H1 (cell line): ENCODE measurements at regions not wholly inside any gene's neighbourhood (a gene's known extent, or its start where the extent isn't known, plus 50 kb on each side); places are given as distances from the start of the nearest gene placed in this dataset.

Experiments
- CTCF ChIA-PET: fragments of 300-600 bp; sonication (Branson Sonifier 250); formaldehyde crosslinking; loops from one replicate; lab custom pipeline; 2021; ENCODE audit not compliant: partially characterized antibody; lab: Charles Lee
- POLR2A ChIA-PET: fragments of 300-600 bp; sonication (Branson Sonifier 250); formaldehyde crosslinking; loops from one replicate; lab custom pipeline; 2021; ENCODE audit warnings: inconsistent platforms; ENCODE audit not compliant: partially characterized antibody; lab: Charles Lee
- DNase-seq, 2 experiments: peaks; one replicate each; pipeline versions ENCODE4 v3.0.0 to v3.0.0-alpha.2; 2010 to 2022; ENCODE audit warnings: low spot score in 2 of 2, low read depth in 1 of 2, mixed read lengths in 1 of 2
- FAIRE-seq: peaks from 2 replicates; lab custom pipeline; 2011; peaks lifted over from hg19 to GRCh38; lab: Jason Lieb, UNC
- H2AFZ ChIP-seq: 2 replicates; pipeline ENCODE4 v1.8.1; 2012; ENCODE audit warnings: low read length, inconsistent platforms
- H2AK5ac ChIP-seq: 2 replicates; pipeline ENCODE4 v1.6.1; 2013; ENCODE audit warnings: low read depth, low read length
- H2BK120ac ChIP-seq: replicated peaks from 2 replicates; pipeline ENCODE3; 2013; ENCODE audit warnings: low read depth, low read length, inconsistent platforms
- H2BK12ac ChIP-seq: 2 replicates; pipeline ENCODE4 v1.6.1; 2013; ENCODE audit warnings: low read depth, low read length
- H2BK15ac ChIP-seq: 2 replicates; pipeline ENCODE4 v1.6.1; 2013; ENCODE audit warnings: low read length
- H2BK20ac ChIP-seq: 2 replicates; pipeline ENCODE4 v1.6.1; 2013; ENCODE audit warnings: low read length
- H2BK5ac ChIP-seq: 2 replicates; pipeline ENCODE4 v1.6.1; 2013; ENCODE audit warnings: low read depth, low read length
- H3K14ac ChIP-seq: 2 replicates; pipeline ENCODE4 v1.6.1; 2013; ENCODE audit warnings: inconsistent platforms; ENCODE audit not compliant: insufficient read length
- H3K18ac ChIP-seq: 2 replicates; pipeline ENCODE4 v1.6.1; 2013; ENCODE audit warnings: low read length; ENCODE audit errors: extremely low read depth
- H3K23ac ChIP-seq: 2 replicates; pipeline ENCODE4 v1.6.1; 2013; ENCODE audit warnings: inconsistent platforms; ENCODE audit not compliant: insufficient read length
- H3K23me2 ChIP-seq: 2 replicates; pipeline ENCODE4 v1.6.1; 2013; ENCODE audit warnings: low read depth, low read length
- H3K27ac ChIP-seq: 2 replicates; pipeline ENCODE4 v1.6.1; 2011; ENCODE audit warnings: low read depth, low read length, inconsistent platforms
- H3K27me3 ChIP-seq, 4 experiments: replicated peaks in 1 of 4; 1 replicate in 1 of 4; 2 replicates in 3 of 4; pipeline versions ENCODE4 v1.6.1 to v1.8.1; 2011 to 2013; ENCODE audit warnings: low read length in 3 of 4, mild to moderate bottlenecking in 3 of 4, inconsistent platforms in 2 of 4, mixed read lengths in 2 of 4, moderate library complexity in 1 of 4; ENCODE audit not compliant: control insufficient read depth in 3 of 4, insufficient read depth in 3 of 4; ENCODE audit errors: extremely low read depth in 1 of 4
- H3K36me3 ChIP-seq, 4 experiments: 2 replicates each; pipeline versions ENCODE4 v1.6.1 to v1.8.1; 2011 to 2013; ENCODE audit warnings: mild to moderate bottlenecking in 4 of 4, low read length in 3 of 4, moderate library complexity in 2 of 4, control low read depth in 1 of 4, inconsistent platforms in 1 of 4; ENCODE audit not compliant: insufficient read depth in 4 of 4, control insufficient read depth in 2 of 4
- H3K4ac ChIP-seq: replicated peaks from 2 replicates; pipeline ENCODE3; 2013; ENCODE audit warnings: low read length, low read depth, mixed read lengths, inconsistent platforms; ENCODE audit not compliant: insufficient read length
- H3K4me1 ChIP-seq, 4 experiments: replicated peaks in 1 of 4; 1 replicate in 1 of 4; 2 replicates in 3 of 4; pipeline versions ENCODE4 v1.6.1 to v1.8.1; 2011 to 2013; ENCODE audit warnings: low read length in 3 of 4, inconsistent platforms in 2 of 4, mixed read lengths in 1 of 4; ENCODE audit not compliant: insufficient read depth in 4 of 4, control insufficient read depth in 3 of 4
- H3K4me2 ChIP-seq, 2 experiments: 2 replicates each; pipeline versions ENCODE4 v1.6.1 to v1.8.1; 2011 to 2013; ENCODE audit warnings: low read depth in 2 of 2, low read length in 2 of 2, control low read depth in 1 of 2, inconsistent platforms in 1 of 2, mild to moderate bottlenecking in 1 of 2; ENCODE audit not compliant: insufficient read depth in 1 of 2
- H3K4me3 ChIP-seq, 4 experiments: fragments of 200-600, 300-600 bp in 1 of 4; sonication (generic), shearing (Covaris generic), sonication (Bioruptor Twin) in 1 of 4; 2 replicates each; pipeline versions ENCODE4 v1.5.1 to v1.8.1; 2011 to 2016; ENCODE audit warnings: low read length in 4 of 4, low read depth in 3 of 4, control low read depth in 2 of 4, inconsistent platforms in 2 of 4, mild to moderate bottlenecking in 2 of 4, mixed read lengths in 1 of 4, moderate library complexity in 1 of 4; ENCODE audit not compliant: insufficient read depth in 2 of 4; ENCODE audit errors: extremely low read depth in 1 of 4
- H3K56ac ChIP-seq: replicated peaks from 2 replicates; pipeline ENCODE3; 2013; ENCODE audit warnings: low read depth, mild to moderate bottlenecking, mixed read lengths, low read length, inconsistent platforms; ENCODE audit not compliant: insufficient read length
- H3K79me1 ChIP-seq: 2 replicates; pipeline ENCODE4 v1.6.1; 2013; ENCODE audit warnings: low read depth, low read length, control low read depth
- H3K79me2 ChIP-seq, 2 experiments: 2 replicates each; pipeline versions ENCODE4 v1.6.1 to v1.8.1; 2012 to 2013; ENCODE audit warnings: low read length in 2 of 2, mild to moderate bottlenecking in 2 of 2, inconsistent platforms in 1 of 2; ENCODE audit not compliant: insufficient read depth in 2 of 2, control insufficient read depth in 1 of 2
- H3K9ac ChIP-seq, 4 experiments: replicated peaks in 1 of 4; 1 replicate in 1 of 4; 2 replicates in 3 of 4; pipeline versions ENCODE4 v1.6.1 to v1.8.1; 2011 to 2013; ENCODE audit warnings: low read depth in 3 of 4, low read length in 3 of 4, control low read depth in 2 of 4, mild to moderate bottlenecking in 2 of 4, moderate library complexity in 2 of 4, inconsistent platforms in 1 of 4; ENCODE audit errors: extremely low read depth in 1 of 4
- H3K9me3 ChIP-seq, 2 experiments: 2 replicates each; pipeline versions ENCODE4 v1.6.1 to v1.8.1; 2012 to 2013; ENCODE audit warnings: mild to moderate bottlenecking in 2 of 2, moderate library complexity in 2 of 2, control low read depth in 1 of 2, inconsistent platforms in 1 of 2, low read depth in 1 of 2, low read length in 1 of 2, mixed read lengths in 1 of 2; ENCODE audit not compliant: insufficient read depth in 2 of 2
- H4K20me1 ChIP-seq, 2 experiments: replicated peaks in 1 of 2; 2 replicates each; pipeline versions ENCODE3 to v1.8.1; 2011 to 2013; ENCODE audit warnings: inconsistent platforms in 2 of 2, low read length in 2 of 2, mild to moderate bottlenecking in 1 of 2; ENCODE audit not compliant: insufficient read depth in 2 of 2, control insufficient read depth in 1 of 2
- H4K5ac ChIP-seq: 2 replicates; pipeline ENCODE4 v1.6.1; 2013; ENCODE audit warnings: low read length, low read depth, mixed read lengths, inconsistent platforms; ENCODE audit not compliant: insufficient read length
- H4K8ac ChIP-seq: 2 replicates; pipeline ENCODE4 v1.8.0; 2013; ENCODE audit warnings: mild to moderate bottlenecking, moderate library complexity, low read length, inconsistent platforms; ENCODE audit not compliant: insufficient read depth; ENCODE audit errors: extremely low read depth
- H4K91ac ChIP-seq: replicated peaks from 2 replicates; pipeline ENCODE3; 2013; ENCODE audit warnings: low read length, mixed read lengths, inconsistent platforms; ENCODE audit not compliant: insufficient read length
- CEBPB ChIP-seq: IDR thresholded peaks from 2 replicates; pipeline ENCODE4 v1.6.1; 2012; ENCODE audit warnings: low read depth, low read length
- CTBP2 ChIP-seq: IDR thresholded peaks from 2 replicates; pipeline ENCODE4 v1.7.0; 2011; ENCODE audit warnings: borderline replicate concordance, mild to moderate bottlenecking, moderate library complexity, mixed read lengths, low read length; ENCODE audit not compliant: insufficient read depth, insufficient read length
- KDM1A ChIP-seq: fragments of 200-600, 300-600 bp; sonication (generic); IDR thresholded peaks from 2 replicates; pipeline ENCODE4 v1.7.1; 2016; ENCODE audit warnings: mild to moderate bottlenecking, low read length, borderline replicate concordance
- SIRT6 ChIP-seq: IDR thresholded peaks from one replicate; pipeline ENCODE4 v1.7.1; 2012; ENCODE audit warnings: low read length, inconsistent platforms
- SP1 ChIP-seq: IDR thresholded peaks from 2 replicates; pipeline ENCODE4 v1.6.1; 2011; ENCODE audit warnings: low read depth, low read length
- SRF ChIP-seq: IDR thresholded peaks from 2 replicates; pipeline ENCODE4 v1.6.1; 2011; ENCODE audit warnings: mild to moderate bottlenecking, low read depth, low read length, moderate library complexity
- WGBS, 2 experiments: shearing (Covaris generic) in 1 of 2; methylation state at CpG; one replicate each; pipeline versions ENCODE4 v1.1.6 to v1.1.7; 2013 to 2015; ENCODE audit warnings: low lambda C conversion rate in 2 of 2, mixed read lengths in 2 of 2, inconsistent platforms in 1 of 2, low coverage in 1 of 2, missing lambda C conversion rate in 1 of 2; ENCODE audit not compliant: insufficient replicate concordance in 2 of 2, insufficient coverage in 1 of 2, insufficient read length in 1 of 2; ENCODE audit errors: extremely low coverage in 1 of 2, missing lambda C conversion rate in 1 of 2; 5-methylcytosine and 5-hydroxymethylcytosine counted together

GRCh38 chr14:101070540-101071492 is 167.3 kb upstream of the RTL1 start:
- no peak overlapping the region for H2BK5ac ChIP-seq
- FAIRE-seq (no peak), DNase-seq (peak in 1 of 2 experiments; percentile 38)
- no peaks in the 10 kb centered on the region for H3K36me3 ChIP-seq
- H2BK20ac ChIP-seq: no peak overlapping the region
- H3K14ac ChIP-seq: no peak overlapping the region
- peaks cover 0 to 17% (median 9%) of the 10 kb centered on the region in 4 experiments; a peak in 6 of 7 replicates for H3K4me1 ChIP-seq
- H3K23ac ChIP-seq: no peak overlapping the region
- H3K27ac ChIP-seq: no peak overlapping the region
- TF ChIP-seq KDM1A (no peak), CTBP2 (no peak), SIRT6 (no peak), CEBPB (no peak), SP1 (no peak), SRF (no peak)
- no peak overlapping the region for H4K5ac ChIP-seq
- H2BK15ac ChIP-seq: no peak overlapping the region
- peak overlapping the region; percentile 4; the same call in 1 of the 2 replicates for H3K18ac ChIP-seq
- WGBS, 2 experiments: 90% methylated on average over 16 of the region's 16 CpGs; no CpG with 5 or more reads in 1 of the 2 experiments
- no peak overlapping the region for H4K91ac ChIP-seq
- ChIA-PET POLR2A (no interaction called here), CTCF (interaction anchor here (1.0 kb wide), 1 partner anchor 13 kb away, joined by 3 read pairs; no protein-coding TSS in a partner anchor)
- no peak overlapping the region for H2AFZ ChIP-seq
- no peaks in the 10 kb centered on the region for H3K23me2 ChIP-seq
- no peak overlapping the region for H3K4me3 ChIP-seq
- peaks cover 0 to 2% (median under 1%) of the 10 kb centered on the region in 4 experiments; a peak in 3 of 7 replicates for H3K27me3 ChIP-seq
- no peak overlapping the region for H3K9ac ChIP-seq
- no peak overlapping the region for H2BK120ac ChIP-seq
- no peaks in the 10 kb centered on the region for H3K79me2 ChIP-seq
- H3K9me3 ChIP-seq: peaks cover 0 to under 1% of the 10 kb centered on the region in 2 experiments; a peak in 1 of 4 replicates
- no peak overlapping the region for H3K4ac ChIP-seq
- H3K56ac ChIP-seq: no peak overlapping the region
- no peak overlapping the region for H3K4me2 ChIP-seq
- H2BK12ac ChIP-seq: 0 out of 2 replicates have a peak overlapping the region, but pooled peaks have one; percentile 9
- no peak overlapping the region for H2AK5ac ChIP-seq
- no peaks in the 10 kb centered on the region for H4K20me1 ChIP-seq
- H3K79me1 ChIP-seq: no peaks in the 10 kb centered on the region
- H4K8ac ChIP-seq: no peak overlapping the region
